ENCODE measurements at regions not wholly inside any gene's neighbourhood (a gene's known extent, or its start where the extent isn't known, plus 50 kb on each side); places are given as distances from the start of the nearest gene placed in this dataset.
A peak's percentile ranks its signal among the peaks of the same experiment; 100 is the strongest.

DNA sequence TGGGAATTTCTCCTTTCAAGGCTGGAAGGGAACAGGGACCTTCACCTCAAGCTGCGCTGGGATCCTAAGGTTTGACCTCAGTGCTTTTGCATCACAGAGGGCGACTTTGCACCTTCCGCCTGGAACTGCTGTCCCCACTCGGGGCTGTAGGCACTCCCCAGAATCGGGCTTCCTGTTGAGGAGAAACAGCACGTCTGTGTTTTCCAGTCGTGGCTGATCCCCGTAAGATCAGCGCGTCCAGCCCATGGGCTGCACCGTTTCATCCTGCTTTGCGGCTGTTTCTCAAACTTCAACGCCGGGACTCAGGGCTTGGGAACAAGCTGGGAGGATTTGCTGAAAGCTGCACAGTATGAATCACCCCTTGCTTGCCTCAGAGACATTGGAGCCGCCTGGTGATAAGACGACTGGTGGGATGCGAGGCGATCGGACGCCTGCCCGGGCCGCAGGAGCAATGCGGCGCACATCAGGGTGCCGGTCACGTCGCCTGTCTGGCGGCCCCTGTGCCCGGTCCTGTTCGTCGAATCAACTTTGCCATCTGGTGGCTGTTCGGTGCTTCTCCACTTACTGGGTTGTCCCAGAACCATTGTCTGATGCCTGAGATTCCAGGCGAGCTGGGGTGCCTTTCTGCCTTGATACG lies 53.6 kb upstream of the FRMD1 start:
- DNase-seq (ENCODE audit: low spot score), result peak; percentile 47

DNA sequence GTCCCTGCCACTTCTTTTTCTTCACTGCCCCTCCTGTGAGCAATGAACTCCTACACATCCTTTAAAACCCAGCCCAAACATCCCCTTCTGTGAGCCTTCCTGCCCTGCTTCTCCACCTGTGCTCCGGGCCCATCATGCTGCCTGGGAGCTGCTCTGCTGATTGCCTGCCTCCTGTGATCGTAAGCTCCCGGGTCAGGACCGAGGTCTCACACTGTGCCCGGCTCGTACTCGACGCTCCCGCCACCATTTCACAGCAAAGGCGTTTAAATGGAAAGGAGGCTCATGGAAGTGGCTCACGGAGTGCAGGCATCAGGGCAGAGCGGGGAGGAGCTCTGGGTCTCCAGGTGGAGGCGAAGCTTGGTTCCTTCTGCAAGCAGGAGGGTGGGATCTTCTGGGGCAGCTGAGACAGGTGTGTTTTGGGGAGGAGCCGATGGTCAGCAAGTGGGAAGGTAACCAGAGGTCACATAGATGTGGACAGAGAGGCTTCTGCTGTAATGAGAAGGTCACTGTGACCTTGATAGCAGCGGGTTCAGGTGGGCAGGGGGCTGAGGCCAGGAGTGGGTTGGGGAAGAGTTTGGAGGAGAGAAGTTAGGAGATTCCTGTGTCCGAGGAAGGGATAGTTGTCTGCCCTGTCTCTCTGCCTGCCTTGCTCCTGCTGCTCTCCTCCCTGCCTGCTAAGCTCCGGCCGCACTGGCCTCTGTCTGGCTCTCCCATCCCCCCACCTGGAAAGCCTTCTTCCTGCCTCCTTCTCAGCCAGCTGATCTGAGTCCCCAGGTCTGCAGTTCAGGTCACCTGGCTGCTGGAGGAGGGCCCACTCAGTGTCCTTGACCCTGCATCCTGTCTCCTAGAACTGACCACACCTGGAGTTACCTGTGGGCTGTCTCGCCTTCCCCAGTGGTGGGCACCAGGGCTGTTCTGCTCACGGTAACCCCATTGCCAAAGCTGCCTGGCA lies 52.7 kb upstream of the FRMD1 start:
- no peak for DNase-seq (ENCODE audit: low spot score)

DNA sequence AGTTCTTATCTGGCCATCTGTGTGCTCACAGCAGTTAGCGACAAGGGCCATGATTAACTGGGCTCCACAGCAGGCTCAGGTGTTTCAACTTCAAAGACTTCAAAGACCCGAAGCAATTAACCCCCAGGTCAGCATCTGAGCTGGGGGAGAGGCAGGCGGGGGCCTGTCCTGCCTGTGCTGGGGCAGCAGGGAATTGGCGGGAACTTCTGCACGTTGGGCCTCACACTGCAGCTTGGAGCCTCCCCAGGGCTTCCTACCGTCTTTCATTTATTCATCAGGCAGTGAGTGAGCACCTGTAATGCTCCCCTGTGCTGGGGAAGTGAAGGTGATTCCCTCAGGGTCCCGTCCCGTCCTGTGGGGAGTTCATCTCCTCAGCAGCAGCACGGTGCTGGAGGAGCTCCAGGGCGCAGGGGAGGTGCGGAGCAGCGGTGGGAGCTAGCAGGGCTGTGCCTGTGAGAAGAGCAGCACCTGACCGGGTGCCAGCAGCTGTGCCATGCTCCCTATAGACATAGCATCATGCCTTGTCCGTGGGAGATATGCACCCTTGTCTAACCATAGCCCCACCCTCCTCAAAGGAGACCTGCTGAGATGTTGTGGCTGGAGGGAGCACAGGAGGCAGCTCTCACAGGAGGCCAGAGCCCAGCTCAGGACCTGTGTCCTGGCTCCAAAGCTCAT lies 51.8 kb upstream of the FRMD1 start:
- DNase-seq (ENCODE audit: low spot score), result no peak

DNA sequence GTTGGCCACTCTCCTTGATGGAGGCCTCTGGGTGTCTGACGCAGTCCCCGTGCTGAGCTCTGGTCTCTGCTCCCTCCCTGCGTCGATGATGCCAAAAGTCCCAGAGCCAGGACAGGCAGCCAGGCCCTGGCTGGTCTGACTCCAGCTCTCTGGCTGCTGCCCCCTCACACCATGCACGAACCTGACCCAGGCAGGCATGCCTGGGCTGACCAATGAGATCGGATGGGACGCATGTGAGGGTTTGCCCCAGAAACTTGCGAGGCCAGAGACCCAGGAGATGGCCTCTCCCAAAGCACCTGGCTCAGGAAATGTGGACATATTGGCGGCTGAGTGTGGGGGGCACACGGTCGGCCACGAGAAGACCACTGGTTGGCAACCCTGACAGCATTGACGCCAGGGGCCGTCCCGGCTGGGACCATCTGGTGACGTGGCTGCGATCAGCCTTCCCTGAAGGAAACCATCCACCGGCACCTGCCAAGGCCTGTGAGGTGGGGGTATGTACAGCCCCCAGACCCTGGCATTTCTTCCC lies 51.2 kb upstream of the FRMD1 start:
- no peak for DNase-seq (ENCODE audit: low spot score)

DNA sequence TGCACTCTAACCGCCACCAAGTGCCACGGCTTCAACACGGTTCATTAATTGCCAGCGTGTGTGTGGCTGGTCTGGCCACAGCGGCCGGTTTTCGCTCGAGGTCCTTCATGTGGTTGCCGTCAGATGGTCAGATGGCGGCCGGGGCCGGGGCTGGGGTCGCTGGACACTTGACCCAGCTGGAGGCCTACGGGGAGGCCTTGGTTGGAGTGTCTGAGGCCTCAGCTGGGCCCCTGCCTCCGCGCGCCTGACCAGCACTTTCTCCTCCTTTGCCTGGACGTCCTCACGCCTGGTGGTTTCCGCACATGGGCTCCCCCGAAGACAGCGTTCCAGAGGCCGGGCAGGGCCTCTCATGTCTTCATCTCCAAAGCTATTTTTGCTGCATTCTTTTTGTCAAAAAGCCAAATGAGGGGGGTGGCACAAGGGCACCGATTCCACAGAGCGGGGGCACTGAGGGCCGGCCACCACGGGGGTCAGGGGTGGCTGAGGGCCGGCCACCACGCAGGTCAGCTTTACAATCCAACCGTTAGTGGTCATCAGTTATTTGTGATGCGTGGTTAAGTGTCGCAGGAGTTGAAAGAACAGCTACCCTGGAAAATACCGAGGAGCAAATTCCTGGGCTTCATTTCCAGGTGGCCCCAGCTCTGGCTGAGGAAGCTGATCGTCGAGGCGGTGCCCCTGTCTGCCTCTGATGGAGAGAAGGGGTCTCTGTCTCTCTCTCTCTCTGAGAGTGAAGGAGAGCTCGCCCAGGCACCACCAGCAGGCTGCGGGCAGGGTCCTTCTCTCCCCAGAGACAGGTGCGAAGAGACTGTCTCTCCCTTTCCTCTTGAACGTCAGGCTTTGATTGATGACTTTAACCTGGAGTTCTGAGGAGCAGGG lies 50.5 kb upstream of the FRMD1 start:
- no peak for DNase-seq (ENCODE audit: low spot score)

DNA sequence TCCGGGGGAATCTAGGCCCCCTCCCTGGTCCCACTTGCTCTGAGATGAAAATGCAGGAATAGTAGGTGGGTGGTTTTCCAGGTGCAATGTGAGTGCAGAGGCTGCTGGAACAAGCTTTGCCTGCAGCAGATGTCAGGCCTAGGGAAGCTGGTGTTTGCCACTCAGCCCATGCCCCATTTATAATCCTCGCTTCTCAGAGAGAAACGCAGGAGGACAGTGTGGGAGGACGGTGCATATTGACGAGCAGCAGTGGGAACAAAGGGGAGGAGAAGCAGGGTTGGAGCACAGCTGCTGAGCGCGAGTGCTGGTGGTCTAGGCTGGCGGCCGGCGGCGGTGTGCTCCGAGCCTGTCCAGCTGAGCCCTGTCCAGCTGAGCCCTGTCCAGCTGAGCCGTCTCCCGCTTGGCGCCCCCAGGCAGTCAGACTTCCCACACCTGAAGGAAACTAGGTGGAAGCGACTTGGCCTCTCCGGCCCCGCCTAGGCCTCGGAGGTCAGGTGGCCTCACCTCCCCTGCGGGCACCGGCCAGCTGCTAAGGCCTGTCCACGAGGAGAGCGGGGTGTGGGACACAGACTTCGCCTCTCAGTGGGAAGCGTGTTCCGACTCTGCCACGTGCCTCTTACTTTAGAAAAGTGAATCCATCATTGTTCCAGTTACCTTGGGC lies 49.7 kb upstream of the FRMD1 start:
- no peak for DNase-seq (ENCODE audit: low spot score)

Measured in hepatic stellate cell (primary cell).